GM19023 (cell line): ENCODE measurements at regions not wholly inside any gene's neighbourhood (a gene's known extent, or its start where the extent isn't known, plus 50 kb on each side); places are given as distances from the start of the nearest gene placed in this dataset.
"Not testable (repeated sequence)": the region's sequence is repeated elsewhere in the genome, so short reads cannot be mapped to it uniquely, and the experiment has no call there.

Source experiments
- ATAC-seq: cut with Tn5 transposase; IDR thresholded peaks from one replicate; pipeline ENCODE4 v1.9.1; 2021; ENCODE audit warnings: mild to moderate bottlenecking, moderate library complexity; ENCODE audit not compliant: unreplicated experiment

- ATAC-seq, result no peak
These were observed 390.8 kb upstream of the HS3ST5 start for GRCh38 chr6:114733596-114733995.

DNA sequence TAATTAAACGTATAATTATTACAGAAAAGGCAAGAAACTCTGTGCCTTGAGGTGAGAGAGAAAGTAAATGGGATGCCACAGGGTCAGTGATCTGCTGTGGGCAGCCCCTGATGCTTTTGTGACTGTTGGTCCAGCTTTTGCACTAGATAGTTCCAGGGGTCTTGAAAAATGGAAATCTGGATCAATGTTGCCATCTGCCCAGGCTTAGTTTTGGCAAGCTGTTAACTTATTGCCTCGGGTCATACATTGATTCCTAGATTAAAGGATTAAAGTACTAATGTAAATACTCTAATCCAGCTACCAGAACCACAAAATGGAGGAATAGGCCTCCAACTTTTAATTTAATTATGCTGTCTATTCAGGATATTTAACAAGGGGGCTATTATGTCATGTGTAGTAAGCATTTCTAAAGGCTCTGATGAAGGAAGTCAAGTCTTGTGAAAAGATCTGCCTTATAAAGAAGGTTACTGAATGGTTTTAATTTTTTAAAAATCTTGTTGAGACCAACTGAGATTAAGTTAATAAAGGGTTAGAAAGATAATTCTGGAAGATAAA lies 376.0 kb upstream of the HS3ST5 start:
- ATAC-seq, result no peak

- no peak for ATAC-seq
These were observed 375.4 kb upstream of the HS3ST5 start for GRCh38 chr6:114718186-114718585.

DNA sequence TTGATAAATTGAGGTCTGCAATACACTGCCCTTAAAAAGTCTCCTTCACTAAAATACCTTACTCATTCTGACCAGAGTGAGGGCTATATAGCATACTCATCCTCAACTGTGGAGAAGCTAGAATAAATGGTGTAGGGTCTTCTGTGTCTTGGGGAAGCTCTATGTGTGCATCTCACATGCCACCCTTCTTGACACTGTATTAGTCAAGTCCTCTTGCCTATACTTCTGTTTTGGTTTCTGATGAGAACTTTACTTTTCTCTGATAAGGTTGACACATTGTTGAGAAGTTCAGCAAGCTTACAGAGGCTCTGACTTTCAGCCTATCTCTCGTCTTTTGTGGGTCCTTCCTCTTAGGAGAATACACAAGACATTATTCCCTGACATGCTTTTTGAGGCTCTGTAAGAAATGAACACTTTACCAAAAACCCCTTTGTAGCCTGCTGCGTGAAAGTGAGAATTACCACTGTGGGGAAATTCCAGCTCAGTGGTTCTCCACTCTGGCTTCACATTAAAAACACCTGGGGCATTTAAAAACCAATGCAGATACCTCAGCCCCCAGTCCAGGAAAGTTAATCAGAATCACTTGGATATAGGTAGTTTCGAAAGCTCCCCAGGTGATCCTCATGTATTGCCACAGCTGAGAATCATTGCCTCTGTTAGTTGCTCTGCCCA lies 372.1 kb upstream of the HS3ST5 start:
- ATAC-seq, result peak; percentile 65

DNA sequence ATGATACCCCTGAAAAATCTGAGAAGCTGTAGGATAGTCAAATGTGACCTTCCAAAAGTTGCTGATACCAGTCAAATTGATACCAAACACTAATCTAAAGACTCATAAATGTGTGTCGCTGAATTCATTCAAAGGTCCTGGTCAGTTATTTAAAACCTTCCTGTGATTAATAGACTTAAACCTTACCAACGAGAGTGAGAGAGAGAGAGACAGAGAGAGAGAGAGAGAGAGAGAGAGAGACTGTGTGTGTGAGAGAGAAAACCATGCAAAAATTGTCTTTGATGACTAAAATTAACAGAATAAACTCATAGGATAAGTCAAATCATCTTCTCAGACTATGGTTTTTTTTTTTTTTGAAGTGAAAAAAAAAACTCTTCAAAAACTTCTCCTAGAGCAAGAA lies 370.9 kb upstream of the HS3ST5 start:
- no peak for ATAC-seq

DNA sequence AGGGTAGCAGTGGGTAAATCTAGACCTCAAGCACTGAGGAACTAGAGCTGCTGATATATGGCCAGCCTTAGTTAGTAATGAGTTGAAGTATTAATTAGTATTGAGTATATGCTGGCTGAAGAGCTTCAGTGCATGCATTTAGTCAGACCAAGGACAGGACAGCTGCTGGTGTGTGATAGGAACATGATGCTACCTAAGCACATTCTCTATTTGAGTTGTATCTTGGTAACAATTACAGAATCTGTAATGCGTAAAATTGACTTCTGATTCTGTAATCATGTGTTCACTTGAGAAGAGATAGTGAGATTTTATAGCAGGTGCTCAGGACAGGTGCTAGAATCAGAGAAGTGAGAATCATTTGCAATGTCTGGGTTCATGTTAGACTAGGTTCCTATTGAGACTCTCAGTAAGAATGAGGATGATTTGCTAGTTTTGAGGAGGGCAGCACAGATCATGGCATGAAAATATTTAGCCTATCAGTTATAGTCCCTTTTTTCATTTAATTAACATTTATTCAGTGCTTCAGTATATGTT lies 369.4 kb upstream of the HS3ST5 start:
- ATAC-seq, result peak; percentile 32

DNA sequence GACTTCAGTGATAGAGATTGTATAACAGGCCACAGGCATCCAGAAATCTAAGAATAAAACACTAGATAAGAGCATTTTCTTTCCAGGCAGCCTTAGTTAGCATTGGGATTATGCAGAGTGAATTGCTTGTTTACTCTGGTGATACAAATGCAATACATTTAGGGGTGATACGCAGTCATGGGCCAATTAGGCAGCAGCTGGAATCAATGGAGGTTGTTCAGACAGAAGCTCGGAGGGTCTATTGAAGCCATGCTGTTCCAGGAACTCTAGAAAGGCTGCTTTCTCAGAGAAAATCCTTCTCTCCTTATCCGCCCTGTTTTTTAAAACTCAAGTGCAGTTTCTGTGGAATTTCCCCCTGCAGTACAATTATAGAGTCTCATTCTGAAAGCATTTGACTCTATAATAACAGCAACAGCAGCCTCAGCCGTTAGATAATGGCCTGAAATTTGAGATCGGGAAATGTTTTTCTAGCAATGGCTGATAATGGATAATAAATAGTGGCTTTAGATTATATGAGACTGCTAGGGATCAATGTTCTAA lies 364.3 kb upstream of the HS3ST5 start:
- ATAC-seq, result no peak

DNA sequence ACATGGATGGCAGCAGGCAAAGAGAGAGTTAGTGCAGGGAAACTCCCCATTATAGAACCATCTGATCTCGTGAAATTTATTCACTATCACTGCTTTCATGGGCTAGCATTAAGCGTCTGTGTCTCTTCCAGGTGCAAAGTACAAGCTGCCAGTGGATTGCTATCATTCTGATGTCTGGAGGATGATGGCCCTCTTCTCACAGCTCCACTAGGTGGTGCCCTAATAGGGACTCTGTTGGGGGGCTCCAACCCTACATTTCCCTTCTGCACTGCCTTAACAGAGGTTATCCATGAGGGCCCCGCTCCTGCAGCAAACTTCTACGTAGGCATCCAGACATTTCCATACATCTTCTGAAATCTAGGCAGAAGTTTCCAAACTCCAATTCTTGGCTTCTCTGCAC lies 347.8 kb upstream of the HS3ST5 start:
- ATAC-seq, result no peak

DNA sequence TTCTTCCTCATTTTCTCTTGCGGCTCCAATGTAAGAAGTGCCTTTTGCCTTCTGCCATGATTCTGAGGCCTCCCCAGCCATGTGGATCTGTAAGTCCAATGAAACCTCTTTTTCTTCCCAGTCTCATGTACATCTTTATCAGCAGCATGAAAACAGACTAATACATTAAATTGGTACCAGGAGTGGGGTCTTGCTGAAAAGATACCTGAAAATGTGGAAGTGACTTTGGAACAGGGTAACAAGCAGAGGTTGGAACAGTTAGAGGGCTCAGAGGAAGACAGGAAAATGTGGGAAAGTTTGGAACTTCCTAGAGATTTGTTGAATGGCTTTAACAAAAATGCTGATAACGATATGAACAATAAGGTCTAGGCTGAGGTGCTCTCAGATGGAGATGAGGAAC lies 316.7 kb upstream of the HS3ST5 start:
- ATAC-seq, result no peak

GRCh38 chr6:114651611-114652010 lies 308.8 kb upstream of the HS3ST5 start:
- no peak for ATAC-seq

- ATAC-seq, result no peak
These were observed 308.1 kb upstream of the HS3ST5 start for GRCh38 chr6:114650891-114651290.

- ATAC-seq, result no peak
These were observed 306.5 kb upstream of the HS3ST5 start for GRCh38 chr6:114649298-114649697.

- no peak for ATAC-seq
These were observed 306.0 kb upstream of the HS3ST5 start for GRCh38 chr6:114648847-114649246.

DNA sequence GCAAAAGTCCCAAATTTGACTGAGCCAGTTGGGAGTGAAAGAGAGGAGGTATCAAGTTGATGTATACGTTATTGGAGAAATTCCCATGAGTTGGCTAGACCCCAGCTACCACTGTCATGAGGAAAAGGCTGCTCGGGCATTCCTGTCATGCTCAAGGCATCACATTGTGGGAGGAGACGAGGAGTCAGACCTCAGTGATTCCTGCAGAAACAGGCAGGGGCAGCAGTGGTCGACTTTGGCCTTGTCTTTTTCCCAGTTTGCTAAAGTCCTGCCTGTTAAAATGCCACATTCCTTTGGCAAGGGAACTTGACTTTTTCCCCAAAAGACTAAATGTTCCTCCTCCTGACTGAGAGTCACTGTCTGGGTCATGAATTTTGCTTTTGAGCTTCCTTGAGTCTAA lies 295.5 kb upstream of the HS3ST5 start:
- no peak for ATAC-seq

GRCh38 chr6:114634016-114634415 lies 291.2 kb upstream of the HS3ST5 start:
- no peak for ATAC-seq

DNA sequence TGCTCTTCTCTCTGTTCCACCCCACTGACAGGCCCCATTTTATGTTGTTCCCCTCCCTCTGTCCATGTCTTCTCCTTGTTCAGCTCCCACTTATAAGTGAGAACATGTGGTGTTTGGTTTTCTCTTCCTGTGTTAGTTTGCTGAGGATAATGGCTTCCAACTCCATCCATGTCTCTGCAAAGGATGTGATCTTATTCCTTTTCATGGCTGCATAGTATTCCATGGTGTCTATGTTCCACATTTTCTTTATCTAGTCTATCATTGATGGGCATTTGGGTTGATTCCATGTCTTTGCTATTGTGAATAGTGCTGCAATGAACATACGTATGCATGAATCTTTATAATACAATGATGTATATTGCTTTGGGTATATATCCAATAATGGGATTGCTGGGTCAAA lies 283.4 kb upstream of the HS3ST5 start:
- not testable (repeated sequence) for ATAC-seq

DNA sequence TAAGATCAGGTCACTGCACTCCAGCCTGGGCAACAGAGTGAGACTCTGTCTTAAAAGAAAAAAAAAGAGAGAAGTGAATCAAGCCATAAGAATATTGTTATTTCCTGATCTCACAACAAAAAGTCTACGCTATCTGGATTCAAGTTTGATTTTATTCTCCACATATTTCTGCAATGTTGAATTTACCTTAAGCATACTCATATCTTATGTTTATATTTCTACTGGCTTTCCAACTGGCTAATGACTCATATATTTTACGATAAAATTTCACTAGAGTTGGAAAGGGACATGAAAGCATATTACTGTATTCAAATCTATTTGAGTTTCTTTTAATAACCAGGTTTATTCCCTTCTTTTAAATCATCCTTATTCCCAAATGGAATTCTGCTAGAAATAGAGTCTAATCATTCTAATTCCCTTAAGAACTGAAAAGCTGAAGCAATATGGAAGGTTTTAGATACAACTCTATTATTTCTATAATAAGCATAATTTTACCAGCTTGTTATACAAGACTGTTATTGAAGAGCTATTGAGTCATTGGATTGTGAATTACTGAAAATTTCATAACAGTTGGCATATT lies 276.9 kb upstream of the HS3ST5 start:
- ATAC-seq, result no peak

DNA sequence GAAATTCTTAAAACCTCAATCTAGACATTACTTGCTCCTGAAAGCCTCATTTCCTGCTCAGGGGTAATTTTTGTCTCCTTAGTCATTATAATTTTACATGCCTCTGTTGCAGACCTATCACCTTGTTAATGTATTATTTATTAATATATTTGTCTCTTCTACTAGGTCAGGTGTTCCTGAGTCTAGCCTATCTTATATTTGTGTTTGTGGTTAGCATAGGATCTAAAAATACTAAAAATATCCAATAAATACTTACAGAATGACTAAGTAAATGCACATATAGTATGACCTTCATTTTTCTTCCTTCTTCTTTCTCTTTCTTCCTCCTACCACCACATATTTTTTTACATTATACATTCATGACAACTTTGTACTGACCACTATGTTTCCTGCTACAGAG lies 268.9 kb upstream of the HS3ST5 start:
- no peak for ATAC-seq

DNA sequence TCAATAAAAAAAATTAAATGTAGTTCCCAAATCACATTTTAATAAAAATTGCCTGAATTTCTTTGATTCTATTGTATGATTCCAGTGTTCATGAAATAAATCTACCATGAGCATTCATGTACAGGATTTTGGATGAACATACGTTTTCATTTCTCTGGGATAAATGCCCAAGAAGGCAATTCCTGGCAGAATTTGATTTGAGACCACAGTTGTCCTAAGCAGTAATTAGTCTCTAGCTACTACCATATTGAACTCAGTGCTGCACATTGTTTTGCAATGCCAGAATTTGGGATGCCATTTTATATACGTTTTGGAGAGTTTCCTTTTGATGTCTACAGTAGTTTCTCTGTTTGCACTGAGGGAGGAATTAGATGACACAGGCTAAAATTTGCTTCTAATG lies 265.3 kb upstream of the HS3ST5 start:
- no peak for ATAC-seq

GRCh38 chr6:114605656-114606055 lies 262.8 kb upstream of the HS3ST5 start:
- ATAC-seq, result no peak

GRCh38 chr6:114600381-114600780 lies 257.6 kb upstream of the HS3ST5 start:
- ATAC-seq, result no peak

DNA sequence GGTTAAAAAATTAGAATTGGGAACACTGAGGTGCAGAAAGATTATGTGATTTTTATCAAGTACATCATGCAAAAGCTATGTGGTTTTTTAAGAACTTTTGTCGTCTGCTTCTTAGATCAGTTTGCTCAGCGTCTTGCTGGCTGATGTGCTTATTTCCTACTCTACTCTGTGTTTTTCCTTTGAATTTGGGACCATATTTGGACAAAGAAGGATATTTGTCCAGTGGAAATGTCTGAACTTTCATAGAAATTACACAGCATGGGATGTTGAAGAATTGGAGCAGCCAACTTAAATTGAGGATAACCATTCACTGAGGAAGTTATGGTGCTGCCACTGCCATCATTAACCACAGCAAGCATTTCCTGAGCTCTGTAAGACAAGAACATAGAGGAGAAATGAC lies 252.8 kb upstream of the HS3ST5 start:
- ATAC-seq, result no peak
